SK-N-SH (cell line): ENCODE measurements at regions not wholly inside any gene's neighbourhood (a gene's known extent, or its start where the extent isn't known, plus 50 kb on each side); places are given as distances from the start of the nearest gene placed in this dataset.

Experiments used
- CTCF ChIA-PET: fragments of 300-600, 350-600 bp; formaldehyde crosslinking; extraction: SDS; loops from one replicate; lab custom pipeline; 2021; lab: Yijun Ruan, JAX
- POLR2A ChIA-PET: fragments of 350-600 bp; sonication (Branson Sonifier 250); formaldehyde crosslinking; extraction: SDS; loops from one replicate; lab custom pipeline; 2020; ENCODE audit warnings: antibody characterized with exemption, inconsistent platforms; lab: Yijun Ruan, JAX
- DNase-seq: peaks from one replicate; pipeline ENCODE4 v3.0.0; 2012
- H2AFZ ChIP-seq: fragments of 200-600 bp; sonication (generic); 2 replicates; pipeline ENCODE4 v1.8.1; 2016; ENCODE audit warnings: antibody characterized with exemption, mild to moderate bottlenecking, low read depth
- H3F3A ChIP-seq: fragments of 200-600 bp; sonication (generic); replicated peaks from 2 replicates; pipeline ENCODE3; 2016; ENCODE audit warnings: antibody characterized with exemption, mild to moderate bottlenecking; ENCODE audit not compliant: insufficient read depth
- H3K27ac ChIP-seq, 2 experiments: fragments of 200-500 bp in 1 of 2; fragments of 200-600 bp in 1 of 2; sonication (Bioruptor generic) in 1 of 2; sonication (generic), shearing (Covaris generic) in 1 of 2; 2 replicates each; pipeline versions ENCODE4 v1.5.1 to v1.6.1; 2014 to 2016; ENCODE audit warnings: low read depth in 2 of 2, inconsistent platforms in 1 of 2, low read length in 1 of 2, mild to moderate bottlenecking in 1 of 2, mixed read lengths in 1 of 2
- H3K27me3 ChIP-seq: fragments of 200-600 bp; sonication (generic), shearing (Covaris generic); 2 replicates; pipeline ENCODE4 v1.6.1; 2016; ENCODE audit warnings: mixed run types; ENCODE audit not compliant: insufficient read depth
- H3K36me3 ChIP-seq, 2 experiments: fragments of 200-500 bp in 1 of 2; fragments of 200-600 bp in 1 of 2; sonication (Bioruptor generic) in 1 of 2; sonication (generic) in 1 of 2; replicated peaks in 1 of 2; 2 replicates each; pipeline versions ENCODE3 to v1.5.1; 2014 to 2016; ENCODE audit warnings: low read length in 1 of 2, mild to moderate bottlenecking in 1 of 2; ENCODE audit not compliant: insufficient read depth in 2 of 2, control insufficient read depth in 1 of 2
- H3K4me1 ChIP-seq, 2 experiments: fragments of 200-500 bp in 1 of 2; fragments of 200-600 bp in 1 of 2; sonication (Bioruptor generic) in 1 of 2; sonication (generic), shearing (Covaris generic) in 1 of 2; 2 replicates each; pipeline versions ENCODE4 v1.5.1 to v1.6.1; 2014 to 2016; ENCODE audit warnings: low read depth in 1 of 2, low read length in 1 of 2, mixed run types in 1 of 2; ENCODE audit not compliant: insufficient read depth in 2 of 2, control insufficient read depth in 1 of 2
- H3K4me2 ChIP-seq: fragments of 200-600 bp; sonication (generic), shearing (Covaris generic); 2 replicates; pipeline ENCODE4 v1.6.1; 2017; ENCODE audit warnings: mixed run types
- H3K4me3 ChIP-seq, 2 experiments: fragments of 200-500 bp in 1 of 2; fragments of 200-600 bp in 1 of 2; sonication (Bioruptor generic) in 1 of 2; sonication (generic), shearing (Covaris generic) in 1 of 2; 2 replicates each; pipeline versions ENCODE4 v1.5.1 to v1.8.1; 2014 to 2016; ENCODE audit warnings: low read depth in 2 of 2, inconsistent platforms in 1 of 2, low read length in 1 of 2, mild to moderate bottlenecking in 1 of 2, mixed read lengths in 1 of 2, moderate library complexity in 1 of 2
- H3K79me2 ChIP-seq: fragments of 200-600 bp; sonication (generic); 2 replicates; pipeline ENCODE4 v1.8.1; 2017; ENCODE audit warnings: mild to moderate bottlenecking; ENCODE audit not compliant: insufficient read depth
- H3K9ac ChIP-seq: fragments of 200-600 bp; sonication (generic); 2 replicates; pipeline ENCODE4 v1.6.1; 2017; ENCODE audit warnings: mixed run types
- H3K9me2 ChIP-seq: fragments of 200-600 bp; sonication (generic); 2 replicates; pipeline ENCODE4 v1.6.1; 2017; ENCODE audit warnings: mixed run types
- H3K9me3 ChIP-seq: fragments of 200-600 bp; sonication (generic); 2 replicates; pipeline ENCODE4 v1.6.1; 2017; ENCODE audit warnings: mixed run types, mild to moderate bottlenecking, moderate library complexity
- H4K20me1 ChIP-seq: fragments of 200-600 bp; sonication (generic); 2 replicates; pipeline ENCODE4 v1.6.1; 2017; ENCODE audit warnings: mild to moderate bottlenecking, mixed run types; ENCODE audit not compliant: insufficient read depth
- CHD2 ChIP-seq: fragments of 150-350 bp; IDR thresholded peaks from 2 replicates; pipeline ENCODE4 v1.6.1; 2018; ENCODE audit warnings: low read length; ENCODE audit not compliant: partially characterized antibody
- EP300 ChIP-seq, 2 experiments: IDR thresholded peaks; 2 replicates each; pipeline versions ENCODE4 v1.4.0 to v1.6.1; 2012; ENCODE audit warnings: borderline replicate concordance in 1 of 2, low read depth in 1 of 2, low read length in 1 of 2
- EZH2phosphoT487 ChIP-seq: fragments of 200-600 bp; sonication (generic); IDR thresholded peaks from 2 replicates; pipeline ENCODE4 v1.6.1; 2017; ENCODE audit warnings: low read depth, mixed run types, mild to moderate bottlenecking, antibody characterized with exemption, moderate library complexity, borderline replicate concordance
- FOSL2 ChIP-seq: IDR thresholded peaks from 2 replicates; pipeline ENCODE4 v1.4.0; 2012; ENCODE audit warnings: low read depth, mild to moderate bottlenecking, moderate library complexity, borderline replicate concordance
- FOXJ3 ChIP-seq: sonication (generic); formaldehyde crosslinking; IDR thresholded peaks from 2 replicates; pipeline ENCODE4 v1.5.1; 2020; ENCODE audit warnings: mild to moderate bottlenecking, missing genetic modification reagents
- GABPA ChIP-seq: IDR thresholded peaks from 2 replicates; pipeline ENCODE4 v1.4.0; 2012; ENCODE audit warnings: low read depth, mild to moderate bottlenecking
- JUND ChIP-seq: IDR thresholded peaks from 2 replicates; pipeline ENCODE4 v1.4.0; 2012
- RAD21 ChIP-seq: IDR thresholded peaks from 2 replicates; pipeline ENCODE4 v1.6.1; 2012; ENCODE audit warnings: mild to moderate bottlenecking, low read length
- RCOR1 ChIP-seq: fragments of 150-350 bp; IDR thresholded peaks from 2 replicates; pipeline ENCODE4 v1.6.1; 2017; ENCODE audit warnings: antibody characterized with exemption, low read length
- RFX5 ChIP-seq: IDR thresholded peaks from 2 replicates; pipeline ENCODE4 v1.6.1; 2012; ENCODE audit warnings: mild to moderate bottlenecking, improper control_type of control experiment, low read length
- SMC3 ChIP-seq: IDR thresholded peaks from 2 replicates; pipeline ENCODE4 v1.6.1; 2012; ENCODE audit warnings: low read depth, low read length, improper control_type of control experiment
- YY1 ChIP-seq: IDR thresholded peaks from 2 replicates; pipeline ENCODE4 v1.4.0; 2012; ENCODE audit warnings: low read depth, mild to moderate bottlenecking
- WGBS: methylation state at CpG from one replicate; pipeline ENCODE4 v1.1.6; 2017; ENCODE audit warnings: low lambda C conversion rate; 5-methylcytosine and 5-hydroxymethylcytosine counted together
- TF ChIP-seq, protein P1 (sequence below): IDR thresholded peaks from 2 replicates; pipeline ENCODE4 v1.4.0; 2012; ENCODE audit warnings: low read depth
- TF ChIP-seq, protein P2 (sequence below): IDR thresholded peaks from 2 replicates; pipeline ENCODE4 v1.6.1; 2012; ENCODE audit warnings: mild to moderate bottlenecking, low read depth, low read length, moderate library complexity
- TF ChIP-seq, protein P3 (sequence below): fragments of 150-350 bp; IDR thresholded peaks from 2 replicates; pipeline ENCODE4 v1.6.1; 2016; ENCODE audit warnings: mild to moderate bottlenecking, low read depth, low read length
- TF ChIP-seq, protein P4 (sequence below): IDR thresholded peaks from 2 replicates; pipeline ENCODE4; 2012

DNA sequence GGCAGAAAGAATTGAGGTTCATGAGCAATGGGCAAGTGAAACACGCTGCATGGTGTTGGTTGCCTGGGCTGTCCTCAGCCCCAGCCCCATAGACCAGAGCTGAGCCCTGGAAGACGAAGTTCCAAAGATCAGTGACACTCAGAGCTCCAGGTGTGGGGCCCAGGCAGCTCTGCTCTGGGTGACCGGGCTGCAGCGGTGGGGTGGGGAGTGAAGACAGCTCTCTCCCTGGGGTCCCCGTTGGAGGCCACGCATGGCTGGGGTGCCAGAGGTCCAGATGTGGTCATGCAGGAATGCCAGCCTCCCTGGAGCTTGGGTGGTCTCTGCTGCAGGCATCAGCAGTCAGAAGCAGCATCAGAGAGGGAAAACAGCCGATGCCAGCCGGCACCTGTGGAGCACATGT, 165.0 kb upstream of the ERCC6L2 start:
- no peak for DNase-seq

More for the DNA sequence above, 165.0 kb upstream of the ERCC6L2 start:
- Histone ChIP-seq H3K27me3 (no peaks in the 10 kb centered on the region), H2AFZ (no peak overlapping the region), H3K9ac (no peak overlapping the region), H4K20me1 (no peaks in the 10 kb centered on the region), H3K4me2 (no peak overlapping the region), H3K9me3 (no peaks in the 10 kb centered on the region), H3K27ac (no peak overlapping the region), H3K36me3 (no peaks in the 10 kb centered on the region), H3K4me1 (no peaks in the 10 kb centered on the region), H3K4me3 (no peak overlapping the region), H3K79me2 (no peaks in the 10 kb centered on the region), H3K9me2 (no peaks in the 10 kb centered on the region), H3F3A (no peaks in the 10 kb centered on the region)
- no peak for TF ChIP-seq YY1
- TF ChIP-seq RCOR1, result no peak
- no peak for TF ChIP-seq CHD2
- TF ChIP-seq RFX5, result no peak
- TF ChIP-seq, protein P1, sequence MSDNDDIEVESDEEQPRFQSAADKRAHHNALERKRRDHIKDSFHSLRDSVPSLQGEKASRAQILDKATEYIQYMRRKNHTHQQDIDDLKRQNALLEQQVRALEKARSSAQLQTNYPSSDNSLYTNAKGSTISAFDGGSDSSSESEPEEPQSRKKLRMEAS, result no peak
- TF ChIP-seq RAD21, result no peak
- TF ChIP-seq, protein P2, sequence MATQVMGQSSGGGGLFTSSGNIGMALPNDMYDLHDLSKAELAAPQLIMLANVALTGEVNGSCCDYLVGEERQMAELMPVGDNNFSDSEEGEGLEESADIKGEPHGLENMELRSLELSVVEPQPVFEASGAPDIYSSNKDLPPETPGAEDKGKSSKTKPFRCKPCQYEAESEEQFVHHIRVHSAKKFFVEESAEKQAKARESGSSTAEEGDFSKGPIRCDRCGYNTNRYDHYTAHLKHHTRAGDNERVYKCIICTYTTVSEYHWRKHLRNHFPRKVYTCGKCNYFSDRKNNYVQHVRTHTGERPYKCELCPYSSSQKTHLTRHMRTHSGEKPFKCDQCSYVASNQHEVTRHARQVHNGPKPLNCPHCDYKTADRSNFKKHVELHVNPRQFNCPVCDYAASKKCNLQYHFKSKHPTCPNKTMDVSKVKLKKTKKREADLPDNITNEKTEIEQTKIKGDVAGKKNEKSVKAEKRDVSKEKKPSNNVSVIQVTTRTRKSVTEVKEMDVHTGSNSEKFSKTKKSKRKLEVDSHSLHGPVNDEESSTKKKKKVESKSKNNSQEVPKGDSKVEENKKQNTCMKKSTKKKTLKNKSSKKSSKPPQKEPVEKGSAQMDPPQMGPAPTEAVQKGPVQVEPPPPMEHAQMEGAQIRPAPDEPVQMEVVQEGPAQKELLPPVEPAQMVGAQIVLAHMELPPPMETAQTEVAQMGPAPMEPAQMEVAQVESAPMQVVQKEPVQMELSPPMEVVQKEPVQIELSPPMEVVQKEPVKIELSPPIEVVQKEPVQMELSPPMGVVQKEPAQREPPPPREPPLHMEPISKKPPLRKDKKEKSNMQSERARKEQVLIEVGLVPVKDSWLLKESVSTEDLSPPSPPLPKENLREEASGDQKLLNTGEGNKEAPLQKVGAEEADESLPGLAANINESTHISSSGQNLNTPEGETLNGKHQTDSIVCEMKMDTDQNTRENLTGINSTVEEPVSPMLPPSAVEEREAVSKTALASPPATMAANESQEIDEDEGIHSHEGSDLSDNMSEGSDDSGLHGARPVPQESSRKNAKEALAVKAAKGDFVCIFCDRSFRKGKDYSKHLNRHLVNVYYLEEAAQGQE, result no peak
- no peak for TF ChIP-seq FOSL2
- no peak for TF ChIP-seq JUND
- TF ChIP-seq, protein P3, sequence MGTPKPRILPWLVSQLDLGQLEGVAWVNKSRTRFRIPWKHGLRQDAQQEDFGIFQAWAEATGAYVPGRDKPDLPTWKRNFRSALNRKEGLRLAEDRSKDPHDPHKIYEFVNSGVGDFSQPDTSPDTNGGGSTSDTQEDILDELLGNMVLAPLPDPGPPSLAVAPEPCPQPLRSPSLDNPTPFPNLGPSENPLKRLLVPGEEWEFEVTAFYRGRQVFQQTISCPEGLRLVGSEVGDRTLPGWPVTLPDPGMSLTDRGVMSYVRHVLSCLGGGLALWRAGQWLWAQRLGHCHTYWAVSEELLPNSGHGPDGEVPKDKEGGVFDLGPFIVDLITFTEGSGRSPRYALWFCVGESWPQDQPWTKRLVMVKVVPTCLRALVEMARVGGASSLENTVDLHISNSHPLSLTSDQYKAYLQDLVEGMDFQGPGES, result no peak
- no peak for TF ChIP-seq EP300 (IDR thresholded peaks at IDR 0.05; ENCODE audit: borderline replicate concordance in 1 of 2, low read depth in 1 of 2, low read length in 1 of 2)
- TF ChIP-seq EZH2phosphoT487, result no peak
- no peak for TF ChIP-seq GABPA
- TF ChIP-seq, protein P4, sequence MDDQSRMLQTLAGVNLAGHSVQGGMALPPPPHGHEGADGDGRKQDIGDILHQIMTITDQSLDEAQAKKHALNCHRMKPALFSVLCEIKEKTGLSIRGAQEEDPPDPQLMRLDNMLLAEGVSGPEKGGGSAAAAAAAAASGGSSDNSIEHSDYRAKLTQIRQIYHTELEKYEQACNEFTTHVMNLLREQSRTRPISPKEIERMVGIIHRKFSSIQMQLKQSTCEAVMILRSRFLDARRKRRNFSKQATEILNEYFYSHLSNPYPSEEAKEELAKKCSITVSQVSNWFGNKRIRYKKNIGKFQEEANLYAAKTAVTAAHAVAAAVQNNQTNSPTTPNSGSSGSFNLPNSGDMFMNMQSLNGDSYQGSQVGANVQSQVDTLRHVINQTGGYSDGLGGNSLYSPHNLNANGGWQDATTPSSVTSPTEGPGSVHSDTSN, result no peak
- TF ChIP-seq FOXJ3 (CRISPR knock-in tag), result no peak
- TF ChIP-seq SMC3, result no peak
- CTCF ChIA-PET, result no interaction called here
- 21% methylated on average over 2 of the region's 8 CpGs for WGBS
- POLR2A ChIA-PET, result no interaction called here
